ENCODE measurements at regions not wholly inside any gene's neighbourhood (a gene's known extent, or its start where the extent isn't known, plus 50 kb on each side); places are given as distances from the start of the nearest gene placed in this dataset.

GRCh38 chr2:47234456-47234855, 58.1 kb upstream of the CALM2 start:
- DNase-seq, result no peak

GRCh38 chr2:47232738-47233415, 56.6 kb upstream of the CALM2 start:
- DNase-seq, result no peak

GRCh38 chr2:47230418-47230817, 54.1 kb upstream of the CALM2 start:
- no peak for DNase-seq

GRCh38 chr2:47227532-47228279, 51.4 kb upstream of the CALM2 start:
- DNase-seq, result no peak

- DNase-seq, result no peak
These were observed 50.6 kb upstream of the CALM2 start for GRCh38 chr2:47226923-47227220.

- DNase-seq, result no peak
These were observed 50.0 kb upstream of the CALM2 start for GRCh38 chr2:47226132-47226922.
